ENCODE measurements at regions not wholly inside any gene's neighbourhood (a gene's known extent, or its start where the extent isn't known, plus 50 kb on each side); places are given as distances from the start of the nearest gene placed in this dataset.
"Not testable (repeated sequence)": the region's sequence is repeated elsewhere in the genome, so short reads cannot be mapped to it uniquely, and the experiment has no call there.

DNA sequence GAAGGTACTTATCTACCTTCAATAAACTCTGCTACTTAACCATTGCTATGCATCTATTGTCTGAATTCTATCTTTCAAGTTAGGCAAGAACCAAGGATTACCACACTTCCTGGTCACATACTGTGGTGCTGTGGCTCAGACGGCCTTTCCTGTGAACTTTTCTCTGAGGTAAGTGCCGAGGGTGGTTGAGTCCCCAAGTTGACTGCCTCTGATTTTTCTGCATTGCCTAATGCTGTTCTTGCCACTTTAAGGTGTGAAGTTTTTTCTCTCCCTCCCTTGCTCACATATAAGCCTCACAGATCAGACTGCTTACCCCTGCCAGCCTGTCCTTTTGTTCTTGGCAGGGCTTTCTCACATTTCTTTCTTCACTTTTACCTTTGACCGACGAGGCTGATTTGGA lies 348.0 kb upstream of the POU3F4 start:
- Histone ChIP-seq H3K79me1 (ENCODE audit: insufficient read depth, low read depth, low read length, poor library complexity, severe bottlenecking) (no peaks in the 10 kb centered on the region), H2BK120ac (ENCODE audit: low read depth, low read length, poor library complexity, severe bottlenecking) (no peak overlapping the region), H3K4me2 (ENCODE audit: insufficient read depth, insufficient read length, low read length) (no peak overlapping the region), H3K23ac (ENCODE audit: insufficient read length, low read depth, low read length) (no peak overlapping the region), H3K14ac (ENCODE audit: insufficient read depth, low read length) (no peak overlapping the region), H4K91ac (ENCODE audit: insufficient read length, low read depth, low read length) (no peak overlapping the region), H3K23me2 (ENCODE audit: insufficient read length, low read depth, low read length, poor library complexity, severe bottlenecking) (no peaks in the 10 kb centered on the region), H4K8ac (replicated peaks; ENCODE audit: insufficient read length, low read depth, low read length) (no peak overlapping the region), H2AFZ (ENCODE audit: low read length) (no peak overlapping the region), H4K20me1 (ENCODE audit: control insufficient read depth, insufficient read depth, insufficient read length) (no peaks in the 10 kb centered on the region), H3T11ph (ENCODE audit: low read length) (no peak overlapping the region), H3K18ac (ENCODE audit: insufficient read length, low read depth, low read length) (no peak overlapping the region), H2AK5ac (ENCODE audit: insufficient read length, low read length) (no peak overlapping the region), H2BK12ac (ENCODE audit: insufficient read length, low read depth, low read length) (no peak overlapping the region), H3K56ac (ENCODE audit: insufficient read length, low read depth, low read length) (no peak overlapping the region), H2BK20ac (ENCODE audit: low read depth, low read length, poor library complexity, severe bottlenecking) (no peak overlapping the region), H3K4me1 (ENCODE audit: insufficient read depth, low read length) (no peaks in the 10 kb centered on the region), H2BK5ac (ENCODE audit: insufficient read length, low read length) (no peak overlapping the region), H3K9me3 (ENCODE audit: control insufficient read depth, low read depth, low read length) (no peaks in the 10 kb centered on the region), H4K5ac (ENCODE audit: insufficient read length, low read depth, low read length) (no peak overlapping the region), H3K4ac (ENCODE audit: low read depth, low read length) (no peak overlapping the region), H3K27me3 (ENCODE audit: insufficient read depth, low read length) (no peaks in the 10 kb centered on the region), H3K27ac (ENCODE audit: insufficient read length, low read depth, low read length) (no peak overlapping the region), H3K9ac (ENCODE audit: extremely low read depth, insufficient read length, low read length) (no peak overlapping the region), H3K79me2 (ENCODE audit: insufficient read depth, low read length) (no peaks in the 10 kb centered on the region), H2BK15ac (ENCODE audit: low read depth, low read length) (no peak overlapping the region)
- Mint-ChIP-seq H3K36me3 (ENCODE audit: insufficient read depth in 1 of 3, low read depth in 3 of 3) (no peaks in the 10 kb centered on the region), H3K27me3 (ENCODE audit: low read depth) (no peaks in the 10 kb centered on the region), H3K27ac (no peak overlapping the region), H3K9me3 (peaks cover 50 to 62% of the 10 kb centered on the region in 2 experiments), H3K4me1 (peaks cover 6 to 12% of the 10 kb centered on the region in 2 experiments), H3K4me3 (no peak overlapping the region)
- WGBS (ENCODE audit: extremely low coverage, insufficient read length, low lambda C conversion rate) = no CpG with 5 or more reads among the region's 4 CpGs
- TF ChIP-seq, protein P1, sequence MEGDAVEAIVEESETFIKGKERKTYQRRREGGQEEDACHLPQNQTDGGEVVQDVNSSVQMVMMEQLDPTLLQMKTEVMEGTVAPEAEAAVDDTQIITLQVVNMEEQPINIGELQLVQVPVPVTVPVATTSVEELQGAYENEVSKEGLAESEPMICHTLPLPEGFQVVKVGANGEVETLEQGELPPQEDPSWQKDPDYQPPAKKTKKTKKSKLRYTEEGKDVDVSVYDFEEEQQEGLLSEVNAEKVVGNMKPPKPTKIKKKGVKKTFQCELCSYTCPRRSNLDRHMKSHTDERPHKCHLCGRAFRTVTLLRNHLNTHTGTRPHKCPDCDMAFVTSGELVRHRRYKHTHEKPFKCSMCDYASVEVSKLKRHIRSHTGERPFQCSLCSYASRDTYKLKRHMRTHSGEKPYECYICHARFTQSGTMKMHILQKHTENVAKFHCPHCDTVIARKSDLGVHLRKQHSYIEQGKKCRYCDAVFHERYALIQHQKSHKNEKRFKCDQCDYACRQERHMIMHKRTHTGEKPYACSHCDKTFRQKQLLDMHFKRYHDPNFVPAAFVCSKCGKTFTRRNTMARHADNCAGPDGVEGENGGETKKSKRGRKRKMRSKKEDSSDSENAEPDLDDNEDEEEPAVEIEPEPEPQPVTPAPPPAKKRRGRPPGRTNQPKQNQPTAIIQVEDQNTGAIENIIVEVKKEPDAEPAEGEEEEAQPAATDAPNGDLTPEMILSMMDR (conservative IDR thresholded peaks at IDR 0.05) = no peak
- no peak for DNase-seq

DNA sequence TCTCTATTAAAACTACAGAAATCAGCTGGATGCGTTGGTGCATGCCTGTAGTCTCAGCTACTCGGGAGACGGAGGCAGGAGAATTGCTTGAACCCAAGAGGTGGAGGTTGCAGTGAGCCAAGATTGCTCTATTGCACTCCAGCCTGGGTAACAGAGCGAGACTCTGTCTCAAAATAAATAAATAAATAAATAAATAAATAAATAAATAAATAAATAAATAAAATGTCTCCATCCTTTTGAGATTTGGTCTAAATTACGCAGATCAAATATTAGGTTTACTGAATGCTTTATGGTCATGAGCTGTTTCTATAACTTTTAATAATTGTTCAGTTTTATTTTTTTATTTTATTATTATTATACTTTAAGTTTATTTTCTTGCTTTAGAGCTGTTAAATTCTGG lies 344.0 kb upstream of the POU3F4 start:
- H3K4me2 ChIP-seq (ENCODE audit: insufficient read depth, insufficient read length, low read length); H3K36me3 Mint-ChIP-seq (ENCODE audit: insufficient read depth in 1 of 3, low read depth in 3 of 3); DNase-seq; H2BK12ac ChIP-seq (ENCODE audit: insufficient read length, low read depth, low read length); H2BK120ac ChIP-seq (ENCODE audit: low read depth, low read length, poor library complexity, severe bottlenecking); H3K23me2 ChIP-seq (ENCODE audit: insufficient read length, low read depth, low read length, poor library complexity, severe bottlenecking); H3K18ac ChIP-seq (ENCODE audit: insufficient read length, low read depth, low read length); H3K56ac ChIP-seq (ENCODE audit: insufficient read length, low read depth, low read length); H2BK5ac ChIP-seq (ENCODE audit: insufficient read length, low read length); H3K79me2 ChIP-seq (ENCODE audit: insufficient read depth, low read length); H3K4me3 Mint-ChIP-seq; H3K4me1 ChIP-seq (ENCODE audit: insufficient read depth, low read length); H3K9me3 ChIP-seq (ENCODE audit: control insufficient read depth, low read depth, low read length); H3K4ac ChIP-seq (ENCODE audit: low read depth, low read length); H4K91ac ChIP-seq (ENCODE audit: insufficient read length, low read depth, low read length); H3T11ph ChIP-seq (ENCODE audit: low read length); H4K8ac ChIP-seq (replicated peaks; ENCODE audit: insufficient read length, low read depth, low read length); H2BK20ac ChIP-seq (ENCODE audit: low read depth, low read length, poor library complexity, severe bottlenecking); H3K27ac ChIP-seq (ENCODE audit: insufficient read length, low read depth, low read length); H4K5ac ChIP-seq (ENCODE audit: insufficient read length, low read depth, low read length); H3K27me3 ChIP-seq (ENCODE audit: insufficient read depth, low read length); H3K27ac Mint-ChIP-seq; H3K9ac ChIP-seq (ENCODE audit: extremely low read depth, insufficient read length, low read length); H4K20me1 ChIP-seq (ENCODE audit: control insufficient read depth, insufficient read depth, insufficient read length); H3K23ac ChIP-seq (ENCODE audit: insufficient read length, low read depth, low read length); H3K79me1 ChIP-seq (ENCODE audit: insufficient read depth, low read depth, low read length, poor library complexity, severe bottlenecking); H3K14ac ChIP-seq (ENCODE audit: insufficient read depth, low read length); H2AK5ac ChIP-seq (ENCODE audit: insufficient read length, low read length); H2AFZ ChIP-seq (ENCODE audit: low read length); H3K27me3 Mint-ChIP-seq (ENCODE audit: low read depth); H2BK15ac ChIP-seq (ENCODE audit: low read depth, low read length): not testable (repeated sequence)
- peaks cover 6 to 12% of the 10 kb centered on the region in 2 experiments for H3K4me1 Mint-ChIP-seq
- H3K9me3 Mint-ChIP-seq = peaks cover 46 to 56% of the 10 kb centered on the region in 2 experiments
- no CpG with 5 or more reads among the region's 5 CpGs for WGBS (ENCODE audit: extremely low coverage, insufficient read length, low lambda C conversion rate)
